ENCODE measurements at regions not wholly inside any gene's neighbourhood (a gene's known extent, or its start where the extent isn't known, plus 50 kb on each side); places are given as distances from the start of the nearest gene placed in this dataset.
A peak's percentile ranks its signal among the peaks of the same experiment; 100 is the strongest.

DNA sequence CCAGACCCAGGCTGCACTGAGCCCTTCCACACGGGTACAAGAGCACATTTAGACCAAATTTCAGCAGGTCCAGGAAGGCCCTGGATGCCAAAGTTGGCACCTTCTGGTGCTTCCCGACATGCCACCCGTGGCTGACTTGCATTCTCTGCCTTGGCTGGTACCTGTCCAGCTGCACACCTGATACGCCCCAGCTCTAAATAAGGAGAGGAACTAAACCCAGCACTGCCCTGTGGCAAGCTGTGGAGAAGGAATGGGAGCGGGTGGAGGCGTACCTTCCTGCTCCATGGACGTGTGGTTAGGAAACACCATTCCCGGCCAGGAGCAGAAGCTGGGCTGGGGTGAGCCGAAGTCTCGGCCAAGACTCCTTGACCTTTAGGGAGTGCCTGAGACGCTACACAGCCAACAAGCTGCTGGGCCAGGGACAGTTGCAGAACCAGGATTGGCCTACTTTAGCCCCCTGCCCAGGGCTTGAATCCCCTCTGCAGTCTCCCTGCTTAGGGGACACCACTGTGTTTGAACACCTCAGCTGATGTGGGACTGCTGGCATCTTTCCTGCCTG lies 86.5 kb upstream of the TAF1B start:
- DNase-seq (no peak), ATAC-seq (no peak)

DNA sequence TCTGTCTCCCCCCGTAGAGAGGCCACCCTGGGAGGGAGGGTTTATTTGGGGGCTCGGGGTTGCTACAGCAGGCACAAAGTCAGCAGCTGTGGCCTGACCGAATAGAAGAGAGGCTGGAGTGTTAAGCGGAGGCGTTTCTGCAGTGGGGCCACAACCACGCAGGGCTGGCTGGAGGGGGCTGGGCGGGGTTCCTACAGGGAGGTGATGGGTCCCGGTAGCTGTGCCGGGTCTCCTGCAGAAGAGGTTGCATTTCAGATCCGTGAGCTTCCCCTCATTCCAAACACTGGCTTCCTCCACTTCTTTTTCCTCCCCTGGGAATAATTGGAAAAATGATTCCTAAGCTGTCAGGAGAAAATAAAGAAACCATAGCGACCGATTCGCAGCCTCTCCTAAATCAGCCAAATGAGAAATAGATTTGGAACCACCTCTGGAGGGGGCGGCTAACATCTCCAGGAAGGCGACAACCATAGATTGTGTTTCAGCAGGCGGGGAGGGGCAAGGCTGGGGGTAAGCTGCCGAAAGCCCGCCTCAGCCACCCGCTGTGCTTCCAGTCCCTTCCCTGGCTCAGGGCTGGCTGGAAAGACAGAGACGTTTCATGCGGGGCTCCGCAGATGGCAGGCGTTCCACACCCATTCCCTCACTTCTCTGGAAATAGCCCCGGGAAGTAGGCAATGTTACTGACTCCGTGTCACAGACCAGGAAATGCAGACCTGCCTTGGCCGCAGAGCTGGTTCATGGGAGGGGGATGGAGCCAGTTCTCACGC lies 85.6 kb upstream of the TAF1B start:
- ATAC-seq (no peak), DNase-seq (no peak)

DNA sequence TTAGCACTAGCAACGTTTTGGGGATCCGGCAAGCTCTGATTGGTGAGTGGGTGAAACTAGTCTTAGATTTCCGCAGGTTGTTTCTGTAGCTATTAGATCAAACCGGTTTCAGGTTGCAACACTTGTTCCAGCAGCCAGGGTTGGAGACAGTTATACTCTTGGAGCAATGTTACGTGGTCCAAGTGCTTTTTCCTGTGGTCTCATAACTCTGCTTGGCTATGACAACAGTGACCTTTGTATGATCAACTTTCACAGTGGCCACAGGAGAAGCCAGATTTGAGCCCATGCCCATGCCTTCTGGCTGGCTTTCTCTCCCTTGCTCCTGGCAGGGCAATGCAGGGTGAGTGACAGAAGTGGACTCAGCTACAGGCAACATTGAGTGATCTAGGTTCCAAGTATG lies 84.5 kb upstream of the TAF1B start:
- no peak for DNase-seq

DNA sequence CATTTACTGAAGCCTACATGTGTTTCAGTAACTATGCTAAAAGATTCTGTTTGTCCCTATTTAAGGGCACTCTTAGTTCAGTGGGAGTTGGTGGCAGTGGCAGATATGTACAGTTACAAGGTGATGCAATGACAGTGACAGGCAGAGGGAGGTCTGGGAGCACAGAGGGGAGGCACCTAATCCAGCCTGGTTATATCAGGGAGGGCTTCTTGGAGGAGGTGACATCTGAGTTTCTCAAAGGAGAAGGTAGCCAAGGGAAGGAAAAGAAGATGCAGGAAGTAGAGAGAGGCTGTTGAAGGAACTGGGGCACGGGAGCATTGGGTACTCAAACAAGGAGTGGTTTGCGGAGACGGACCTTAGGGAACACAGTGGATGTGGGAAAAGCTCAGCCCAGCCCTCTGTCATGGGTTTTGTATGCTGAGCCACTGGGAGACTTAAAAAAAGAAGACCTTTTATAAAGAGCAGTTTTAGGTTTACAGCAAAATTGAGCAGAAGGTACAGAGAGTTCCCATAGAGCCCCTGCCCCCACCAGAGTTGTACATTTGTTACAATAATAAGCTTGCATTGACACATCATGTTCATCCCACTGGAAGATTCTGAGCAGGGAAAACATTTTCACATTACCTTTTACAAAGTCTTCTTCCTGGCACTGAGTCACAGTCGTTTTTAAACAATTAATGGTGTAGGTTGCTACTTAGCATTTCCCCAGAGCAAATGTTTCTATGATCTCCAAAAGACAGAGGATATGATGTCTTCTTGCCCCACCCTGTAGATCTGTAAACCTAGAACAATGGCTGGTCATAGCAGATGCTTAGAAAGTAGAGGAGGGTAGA lies 83.0 kb upstream of the TAF1B start:
- ATAC-seq (no peak), DNase-seq (no peak)

More for the DNA sequence above, 84.5 kb upstream of the TAF1B start:
- ATAC-seq: no peak

DNA sequence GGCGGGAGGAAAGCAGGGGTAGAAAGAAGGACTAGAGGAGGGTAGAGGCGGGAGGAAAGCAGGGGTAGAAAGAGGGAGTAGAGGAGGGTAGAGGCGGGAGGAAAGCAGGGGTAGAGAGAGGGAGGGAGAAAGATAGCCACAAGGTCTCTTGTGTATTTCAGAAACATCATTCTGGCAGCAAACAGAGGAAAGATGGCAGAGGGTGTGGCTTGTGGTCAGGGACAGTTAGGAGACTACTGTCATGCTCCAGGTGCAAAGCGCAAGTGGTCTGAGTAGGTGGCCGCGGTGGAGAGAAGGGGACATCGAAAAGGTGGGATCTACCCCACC lies 82.4 kb upstream of the TAF1B start:
- no peak for ATAC-seq
- no peak for DNase-seq

DNA sequence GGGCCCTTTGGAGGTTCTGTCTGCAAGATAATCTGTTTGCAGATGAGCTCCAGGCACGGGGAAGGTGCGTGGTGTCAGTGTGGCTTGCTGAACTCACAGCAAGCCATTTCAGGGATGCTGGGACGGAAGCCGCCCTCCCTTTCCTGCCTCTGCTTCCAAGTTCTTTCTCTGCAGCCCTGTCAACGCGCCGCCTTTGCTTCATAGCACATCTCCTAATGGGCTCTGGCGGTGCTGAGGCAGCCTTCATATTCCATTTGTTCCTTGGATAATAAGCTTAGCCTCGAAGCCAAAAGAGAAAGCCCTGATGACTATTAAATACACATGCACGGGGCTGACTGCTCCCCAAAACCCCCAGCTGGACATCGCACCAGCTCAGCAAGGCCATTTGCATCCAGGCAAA lies 81.7 kb upstream of the TAF1B start:
- DNase-seq: no peak
- ATAC-seq: no peak

DNA sequence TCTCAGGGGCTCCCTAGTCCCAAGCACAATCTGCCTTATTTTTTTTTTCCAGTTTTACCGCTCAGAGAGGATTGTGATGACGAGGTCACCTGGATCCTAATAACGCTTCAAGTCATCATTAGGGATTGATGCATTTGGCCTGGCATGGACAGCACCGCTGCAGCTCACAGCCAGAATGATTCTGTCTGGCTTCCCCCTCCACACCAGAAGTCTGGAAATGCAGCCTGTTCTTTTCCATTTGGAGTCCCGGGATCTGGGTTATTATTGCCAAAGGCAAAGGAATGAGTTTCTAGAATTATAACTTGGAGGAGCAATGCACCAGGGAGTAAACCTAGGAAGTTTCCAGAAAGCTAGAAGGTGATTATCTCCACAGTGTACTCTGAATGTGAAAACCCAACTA lies 81.1 kb upstream of the TAF1B start:
- ATAC-seq: no peak
- DNase-seq: no peak

DNA sequence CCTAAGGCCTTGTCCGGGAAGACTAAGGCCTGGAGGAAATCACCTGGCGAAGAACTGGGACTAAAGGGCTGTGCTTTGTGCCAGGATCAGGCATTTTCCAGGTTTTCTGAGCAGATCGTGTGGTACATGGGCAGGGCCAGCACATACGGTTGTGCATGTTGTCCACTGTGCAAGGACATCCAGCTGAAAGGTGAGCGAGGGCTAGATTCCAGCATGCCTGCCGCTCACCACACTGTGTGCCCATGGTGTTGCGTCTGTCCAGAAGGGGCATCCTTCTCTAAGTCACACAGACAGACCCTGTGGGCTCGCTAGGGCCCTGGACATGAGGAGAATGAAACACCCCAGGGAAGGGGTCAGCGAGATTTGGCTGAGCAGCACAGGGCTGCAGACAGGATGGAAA lies 80.3 kb upstream of the TAF1B start:
- ATAC-seq: no peak
- no peak for DNase-seq

DNA sequence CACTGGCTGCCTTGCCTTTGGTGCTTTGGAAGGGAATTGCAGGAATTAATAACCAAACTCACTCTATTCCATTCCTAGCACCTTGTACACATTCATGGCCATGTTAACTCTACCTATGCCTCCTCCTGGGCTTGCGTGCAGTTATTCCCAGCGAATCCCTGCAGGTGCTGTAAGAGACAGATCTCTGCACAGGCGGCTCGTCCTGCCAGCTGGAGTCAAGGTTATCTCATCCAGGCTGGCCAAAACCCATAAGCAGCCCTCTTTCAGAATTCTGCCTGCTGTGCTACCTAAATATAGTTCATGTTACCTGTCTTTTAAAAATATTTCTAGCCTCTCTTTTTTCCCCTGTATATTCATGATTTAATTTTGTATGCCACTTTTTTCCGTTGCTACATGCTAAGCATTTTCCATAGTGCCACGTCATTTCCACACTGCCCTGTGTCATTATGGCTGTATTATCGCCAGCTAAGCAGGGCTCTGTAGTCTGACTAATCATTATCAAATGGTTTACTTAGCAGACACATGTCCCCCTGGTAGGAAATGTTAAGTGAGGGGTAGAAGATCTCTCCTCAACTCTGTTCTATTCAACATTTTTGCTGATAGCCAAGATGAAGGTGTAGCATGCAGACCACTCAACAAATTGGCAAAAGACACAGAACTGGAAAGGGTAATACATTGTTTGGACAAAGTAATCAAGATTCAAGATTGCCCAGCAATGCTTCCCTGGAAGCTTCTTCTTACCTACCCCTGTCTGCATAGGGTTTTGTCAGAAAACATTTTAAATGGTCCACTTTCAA lies 79.7 kb upstream of the TAF1B start:
- peak; percentile 50 for ATAC-seq
- DNase-seq: no peak

DNA sequence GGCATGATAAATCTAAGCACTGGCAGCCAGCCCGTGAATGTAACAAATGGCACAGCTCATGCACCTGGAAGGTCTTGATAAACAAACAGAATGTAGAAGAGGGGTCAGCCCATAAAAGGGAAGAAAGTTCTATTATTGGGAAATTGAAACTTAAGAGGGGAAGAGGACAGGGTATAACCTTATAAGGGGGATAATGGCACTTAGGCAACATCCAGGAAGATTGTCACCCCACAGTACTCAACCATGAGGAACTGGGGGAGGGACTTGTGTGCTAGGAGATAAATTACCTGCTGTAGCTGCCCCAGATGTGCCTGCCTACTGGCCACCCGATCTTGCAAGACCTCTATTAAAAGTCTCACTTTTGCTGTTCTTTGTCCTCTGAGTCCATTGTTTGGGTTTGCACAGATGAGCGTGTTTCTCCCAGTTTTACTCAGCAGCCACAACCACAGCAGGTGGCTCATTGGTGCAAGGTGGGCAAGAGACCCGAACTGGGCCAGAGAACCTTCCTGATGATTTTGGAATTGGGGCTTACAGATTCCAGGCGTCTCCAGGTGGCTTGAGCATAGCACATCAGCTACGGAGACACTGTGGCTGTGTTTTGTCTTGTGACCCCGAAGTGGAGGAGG lies 79.0 kb upstream of the TAF1B start:
- DNase-seq (no peak), ATAC-seq (no peak)

DNA sequence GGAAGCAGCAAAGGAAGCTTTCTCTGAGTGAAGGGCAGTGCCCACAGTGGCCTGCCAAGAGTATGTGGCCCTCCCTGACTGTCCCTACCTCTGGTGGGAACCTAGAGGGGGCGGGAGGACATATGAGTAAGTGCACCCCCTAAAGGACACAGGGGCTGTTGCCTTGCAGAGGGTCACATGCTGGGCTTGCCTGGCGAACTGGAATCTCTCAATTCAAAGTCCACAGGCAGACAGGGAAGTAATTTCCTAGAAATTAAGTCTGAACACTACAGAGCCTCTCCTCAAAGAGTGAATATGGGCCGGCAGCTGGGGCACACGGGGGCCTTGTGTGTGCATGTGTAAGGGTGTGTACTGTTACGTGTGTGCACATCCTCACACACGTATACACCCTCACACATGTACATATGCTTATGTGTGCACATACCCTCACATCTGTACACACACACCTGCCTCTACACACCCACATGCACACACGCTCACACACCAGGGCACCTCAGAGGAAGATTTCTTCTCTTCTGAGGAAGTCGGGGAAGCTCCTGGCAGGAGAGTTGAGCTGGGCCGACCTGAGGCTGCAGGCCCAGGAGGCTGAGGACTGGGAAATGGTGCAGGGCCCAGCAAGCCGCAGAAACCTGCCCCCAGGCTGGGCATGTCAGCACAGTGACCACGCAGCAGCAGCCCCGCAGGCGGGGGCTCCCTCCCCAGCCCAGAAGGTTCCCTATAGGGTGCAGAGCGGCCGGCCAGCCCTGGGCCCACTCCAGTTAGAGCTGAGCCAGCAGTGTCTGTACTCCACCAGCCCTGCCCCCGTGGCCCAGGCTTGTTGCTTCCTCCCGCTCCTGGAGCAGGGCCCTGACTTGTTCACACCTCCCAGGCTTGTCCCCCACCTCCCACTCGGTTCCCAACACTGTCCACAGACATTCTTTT lies 77.4 kb upstream of the TAF1B start:
- ATAC-seq (no peak), DNase-seq (no peak)

DNA sequence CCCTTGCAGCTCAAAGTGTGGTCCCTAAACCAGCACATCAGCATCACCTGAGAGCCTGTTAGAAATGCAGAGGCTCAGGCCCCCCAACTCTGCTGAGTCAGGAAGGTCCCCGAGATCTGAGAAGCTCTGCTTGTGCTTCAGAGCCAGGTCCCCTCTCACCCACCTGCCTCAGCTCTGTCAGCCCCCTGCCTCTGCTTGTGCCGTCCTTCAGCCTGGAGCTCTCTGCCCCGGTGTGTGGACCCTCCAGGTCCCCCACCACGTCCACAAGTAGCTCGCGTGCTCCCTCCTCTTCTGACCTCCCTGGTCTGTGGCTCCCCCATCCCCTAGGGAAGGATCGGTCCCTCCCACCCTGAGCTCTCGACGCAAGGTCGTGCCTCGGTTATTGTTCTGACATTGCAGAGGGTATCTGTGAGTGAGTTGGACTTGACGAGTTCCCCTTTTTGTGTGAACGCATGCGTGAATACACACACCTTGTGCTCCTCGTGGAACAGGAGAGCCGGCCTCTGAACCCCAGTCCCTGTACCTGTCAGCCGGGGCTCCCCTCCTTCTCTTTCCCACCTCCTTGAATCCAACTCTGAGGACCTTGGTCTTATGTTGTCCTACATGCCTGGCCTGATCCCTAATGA lies 75.5 kb upstream of the TAF1B start:
- no peak for DNase-seq
- no peak for ATAC-seq

DNA sequence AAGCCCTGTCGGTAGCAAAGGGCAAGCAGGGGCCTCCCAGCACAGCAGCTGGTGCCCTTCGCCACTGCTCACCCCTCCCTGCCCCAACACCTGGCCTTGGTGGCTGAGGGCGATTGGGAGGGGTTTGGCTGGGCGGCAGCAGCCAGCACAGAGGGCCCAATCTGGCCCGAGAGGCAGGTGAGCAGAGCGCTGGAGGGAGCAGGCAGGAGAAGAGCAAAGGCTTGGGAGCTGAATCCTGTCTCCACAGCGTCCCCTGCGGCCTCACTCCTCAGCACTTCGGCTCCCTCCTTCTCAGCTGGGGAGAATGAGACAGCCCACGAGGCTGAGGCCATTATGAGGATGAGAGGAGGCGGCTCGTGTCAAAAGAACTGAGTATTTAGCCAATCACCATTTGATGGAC lies 74.9 kb upstream of the TAF1B start:
- no peak for ATAC-seq
- no peak for DNase-seq

DNA sequence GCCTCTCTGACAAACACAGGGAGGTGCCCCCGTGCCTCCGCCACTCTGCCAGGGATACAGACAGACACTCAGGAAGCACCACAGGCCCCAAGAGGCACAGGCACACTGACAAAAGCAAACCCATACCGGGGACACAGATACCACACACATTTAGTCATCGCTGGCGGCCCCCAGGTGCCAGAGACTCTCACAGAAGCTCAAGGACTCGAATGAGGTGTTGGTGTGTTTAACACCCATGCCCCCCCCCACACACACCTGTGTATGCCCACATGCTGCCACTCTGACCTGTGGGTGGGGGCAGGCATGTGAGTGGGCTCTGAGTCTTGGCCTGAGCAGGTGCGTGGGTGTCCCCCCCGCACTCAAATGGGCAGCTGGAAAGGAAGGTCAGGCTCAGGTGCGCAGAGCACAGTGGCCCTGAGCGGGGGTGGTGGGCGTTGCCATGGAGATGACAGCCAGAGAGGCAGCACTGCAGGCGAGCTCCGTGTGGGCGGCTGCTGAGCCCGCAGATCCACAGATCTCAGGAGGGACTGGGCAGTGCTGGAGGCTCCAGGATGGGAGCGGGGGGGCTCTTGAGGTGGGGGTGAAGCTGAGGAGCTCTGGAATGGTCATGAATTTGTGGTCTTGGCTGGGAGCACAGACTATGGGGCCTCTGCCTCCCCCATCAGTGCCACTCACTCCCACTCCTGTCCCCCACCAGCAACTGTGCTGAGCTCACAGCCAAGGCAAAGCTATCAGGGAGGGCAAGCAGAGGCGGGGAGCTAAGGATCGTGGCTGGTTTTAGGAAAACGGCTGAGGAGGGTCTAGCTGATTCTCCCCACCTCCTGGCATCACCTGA lies 73.9 kb upstream of the TAF1B start:
- DNase-seq (peak; percentile 35), ATAC-seq (no peak)

DNA sequence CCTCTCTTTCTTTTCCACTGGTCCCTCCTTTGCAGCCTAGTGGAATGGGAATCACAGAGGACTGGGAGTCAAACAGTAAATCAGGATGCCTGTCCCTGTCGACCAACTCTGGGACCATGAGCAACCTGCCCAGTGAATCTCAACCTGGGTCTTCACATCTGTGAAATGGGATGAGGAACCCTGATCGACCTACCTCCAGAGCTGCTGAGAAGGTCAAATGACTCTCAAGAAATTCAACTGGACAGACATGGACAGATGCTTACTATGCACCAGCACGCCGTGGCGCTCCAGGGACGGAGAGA lies 73.3 kb upstream of the TAF1B start:
- ATAC-seq (no peak), DNase-seq (no peak)

DNA sequence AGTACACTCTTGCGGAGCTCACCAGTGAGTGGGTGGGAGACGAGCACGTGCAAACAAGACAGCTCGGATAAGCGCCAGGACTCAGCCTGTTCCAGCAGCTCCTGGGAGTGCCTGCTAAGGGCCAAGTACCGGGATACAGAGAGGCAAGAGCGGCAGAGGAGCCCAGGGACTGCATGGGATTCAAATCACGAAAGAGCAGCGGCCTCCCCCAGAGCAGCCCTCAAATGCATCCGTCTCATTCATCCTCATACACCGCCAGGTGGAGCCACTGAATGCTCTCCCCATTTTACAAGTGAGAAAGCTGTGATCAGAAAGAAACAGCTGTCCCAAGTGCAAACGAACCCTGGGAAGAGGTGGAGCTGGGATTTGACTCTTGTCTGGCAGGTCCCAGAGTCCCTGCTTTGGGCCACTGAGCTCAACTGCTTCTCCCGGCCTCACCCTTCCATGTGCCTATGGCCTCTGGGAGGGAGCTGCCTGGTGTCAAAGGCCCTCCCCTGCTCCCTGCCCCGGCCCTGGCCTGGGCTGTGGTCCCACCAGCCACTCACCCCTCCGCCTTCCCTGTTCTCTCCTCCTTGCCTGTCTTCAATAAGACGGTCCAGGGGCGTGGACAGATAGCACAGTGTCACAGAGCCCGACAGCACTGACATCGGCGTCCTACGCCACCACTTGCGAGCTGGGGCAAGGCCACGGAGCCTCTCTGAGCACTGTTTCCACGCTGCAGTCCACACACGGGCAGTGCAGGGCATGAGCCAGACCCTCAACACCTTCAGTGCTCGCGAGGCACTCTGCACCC lies 72.8 kb upstream of the TAF1B start:
- DNase-seq (peak; percentile 52), ATAC-seq (peak; percentile 51)

DNA sequence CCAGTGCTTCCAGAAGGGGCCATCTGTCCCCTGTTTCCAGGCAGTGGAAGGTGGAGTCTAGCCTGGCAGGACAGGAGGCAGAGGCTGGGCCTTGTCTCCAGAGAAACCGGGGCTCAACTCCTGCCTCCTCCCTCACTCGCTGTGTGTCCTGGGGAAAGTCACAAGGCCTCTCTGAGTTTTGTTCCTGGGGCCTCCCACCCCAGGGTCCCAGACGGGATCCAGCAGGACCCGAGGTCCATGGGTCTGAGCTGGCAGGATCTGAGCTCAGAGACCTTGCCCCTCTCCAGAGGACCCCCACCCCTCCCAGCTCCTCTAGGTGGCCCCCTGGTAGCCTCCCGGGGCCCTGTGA lies 72.2 kb upstream of the TAF1B start:
- DNase-seq: no peak
- no peak for ATAC-seq

DNA sequence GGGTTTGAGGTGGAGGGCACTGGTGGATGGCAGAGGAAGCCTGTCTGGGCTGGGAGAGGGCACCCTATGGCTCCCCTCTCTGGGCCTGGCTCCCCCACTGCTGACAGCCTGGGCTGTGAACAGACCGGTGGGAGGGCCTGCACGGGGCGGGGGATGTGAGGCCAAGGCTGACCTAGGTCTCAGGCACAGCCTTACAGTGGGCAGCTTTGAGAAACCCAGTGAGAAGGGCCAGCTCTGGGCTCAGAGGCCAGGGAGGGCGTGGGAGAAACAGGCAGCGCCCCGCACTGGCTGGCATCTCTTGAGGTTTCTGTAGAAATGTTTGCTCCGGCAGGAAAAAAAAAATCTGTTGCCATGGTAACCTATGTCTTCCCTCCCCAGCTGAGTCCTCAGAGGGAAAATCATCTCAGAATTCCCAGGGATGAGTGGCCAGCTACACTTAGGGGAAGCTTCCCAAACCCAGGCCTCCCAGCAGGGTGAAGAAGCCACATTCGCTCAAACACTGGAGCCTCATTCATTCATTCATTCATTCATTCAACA lies 71.7 kb upstream of the TAF1B start:
- DNase-seq (no peak), ATAC-seq (no peak)
